ENCODE measurements at regions not wholly inside any gene's neighbourhood (a gene's known extent, or its start where the extent isn't known, plus 50 kb on each side); places are given as distances from the start of the nearest gene placed in this dataset.

DNA sequence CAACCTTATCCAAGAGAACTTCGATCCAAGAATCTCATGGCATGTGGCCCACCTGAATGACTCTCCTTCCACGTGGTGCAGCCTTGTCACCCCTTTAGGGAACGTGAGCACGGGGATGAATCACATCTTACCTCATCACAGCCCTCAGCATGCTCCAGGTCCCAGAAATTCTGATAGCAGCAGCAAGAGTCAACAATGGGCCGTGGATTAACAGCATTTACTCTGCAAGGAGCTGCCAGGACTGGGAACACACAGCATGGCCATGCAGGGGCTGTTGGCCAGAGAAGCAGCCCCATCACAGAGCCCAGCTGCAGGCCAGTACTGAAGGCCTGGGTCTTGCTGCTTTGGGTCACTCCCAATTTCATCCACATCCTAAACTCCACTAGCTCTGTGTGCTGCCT, 150.4 kb downstream of the C5orf15 start:
- Histone ChIP-seq H3K27ac (peak overlapping the region in 1 of 21 experiments; percentile 50), H3K4me3 (no peak overlapping the region)

GRCh38 chr5:133817456-133817855, 151.0 kb downstream of the C5orf15 start:
- Histone ChIP-seq H3K27ac (no peak overlapping the region), H3K4me3 (no peak overlapping the region)

DNA sequence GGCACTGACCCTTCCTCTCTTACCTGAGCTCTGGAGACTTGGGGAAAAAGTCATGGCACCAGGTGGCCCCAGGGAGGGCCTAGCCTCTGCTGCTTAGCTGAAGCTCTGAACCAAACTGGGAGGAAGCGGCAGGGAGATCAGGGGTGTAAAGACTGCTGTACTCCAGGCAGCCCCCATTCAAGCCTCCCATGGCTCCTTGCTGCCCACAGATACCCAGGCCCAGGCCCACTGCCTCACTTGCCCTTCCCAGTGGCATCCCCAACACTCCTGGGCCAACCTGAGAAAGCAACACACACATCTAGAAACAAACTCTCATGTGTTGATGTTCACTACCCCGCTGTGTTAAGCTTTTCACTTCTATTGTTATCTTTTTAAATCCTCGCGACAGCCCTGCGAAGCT, 151.6 kb downstream of the C5orf15 start:
- H3K27ac ChIP-seq: no peak overlapping the region
- H3K4me3 ChIP-seq: no peak overlapping the region

DNA sequence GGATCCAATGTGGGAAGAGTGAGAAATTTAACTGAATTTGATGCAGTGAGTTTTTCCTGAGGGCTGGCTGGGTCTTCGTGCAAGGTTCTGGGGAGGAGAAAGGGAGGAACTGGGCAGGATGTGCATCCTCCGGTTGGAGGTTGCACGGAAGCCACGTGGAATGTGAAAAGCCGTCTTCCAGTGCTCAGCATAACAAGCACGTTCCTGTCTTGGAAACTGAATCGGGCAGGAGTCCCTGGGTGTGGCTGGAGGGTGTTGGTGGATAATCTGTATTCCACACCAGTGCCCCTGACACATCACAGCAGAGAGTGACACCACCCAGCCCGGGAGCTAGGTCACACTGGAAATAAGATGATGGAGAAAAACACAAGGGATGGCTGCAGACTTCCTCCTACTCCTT, 154.3 kb downstream of the C5orf15 start:
- peak overlapping the region in 3 of 21 experiments; percentile 31 to 40 (median 35) for H3K27ac ChIP-seq
- H3K4me3 ChIP-seq: no peak overlapping the region

- H3K27ac ChIP-seq: no peak overlapping the region
- no peak overlapping the region for H3K4me3 ChIP-seq
Measured at GRCh38 chr5:133811168-133811567, 157.3 kb downstream of the C5orf15 start.

GRCh38 chr5:133809801-133810200, 158.6 kb downstream of the C5orf15 start:
- H3K27ac ChIP-seq: no peak overlapping the region
- H3K4me3 ChIP-seq: no peak overlapping the region

GRCh38 chr5:133807348-133807747, 161.1 kb downstream of the C5orf15 start:
- no peak overlapping the region for H3K27ac ChIP-seq
- H3K4me3 ChIP-seq: no peak overlapping the region

GRCh38 chr5:133806847-133807246, 161.6 kb downstream of the C5orf15 start:
- no peak overlapping the region for H3K4me3 ChIP-seq
- no peak overlapping the region for H3K27ac ChIP-seq

GRCh38 chr5:133801955-133802751, 166.3 kb downstream of the C5orf15 start:
- H3K27ac ChIP-seq: no peak overlapping the region

GRCh38 chr5:133801431-133801830, 167.0 kb downstream of the C5orf15 start:
- H3K4me3 ChIP-seq: no peak overlapping the region

More at GRCh38 chr5:133801955-133802751, 166.3 kb downstream of the C5orf15 start:
- no peak overlapping the region for H3K4me3 ChIP-seq

DNA sequence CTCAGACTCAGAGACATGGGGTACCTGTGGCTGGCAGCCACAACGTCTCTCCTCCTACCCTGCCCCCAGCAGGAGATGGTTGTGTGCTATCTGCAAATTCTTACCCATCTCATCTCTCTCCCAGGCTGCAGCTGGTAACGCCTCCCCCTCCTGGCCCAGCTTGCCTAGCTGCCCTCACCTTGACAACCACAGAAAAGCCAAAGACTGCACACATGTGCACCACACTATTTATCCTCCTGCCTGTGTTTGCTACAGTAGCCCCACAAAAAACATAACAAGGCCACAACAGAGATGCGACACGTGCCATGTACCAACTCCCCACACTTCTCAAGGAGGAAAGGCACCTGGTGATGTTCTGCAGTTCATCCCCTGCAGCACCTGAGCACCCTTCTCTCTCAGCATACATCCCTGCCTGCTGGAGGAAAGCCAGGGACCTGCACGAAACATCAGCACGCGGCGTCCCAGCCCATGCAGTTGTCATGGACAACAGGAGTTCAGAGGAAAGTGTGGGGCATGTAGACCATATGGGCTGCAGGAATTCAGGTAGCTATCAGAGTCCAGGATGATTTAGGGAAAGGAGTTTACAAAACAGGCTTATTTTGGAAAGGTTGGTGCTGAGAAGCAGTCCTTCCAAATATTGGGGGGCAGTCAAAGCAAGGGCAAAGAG, 168.7 kb downstream of the C5orf15 start:
- Histone ChIP-seq H3K27ac (no peak overlapping the region), H3K4me3 (no peak overlapping the region)

More at GRCh38 chr5:133801431-133801830, 167.0 kb downstream of the C5orf15 start:
- no peak overlapping the region for H3K27ac ChIP-seq

GRCh38 chr5:133797167-133797566, 171.3 kb downstream of the C5orf15 start:
- Histone ChIP-seq H3K27ac (no peak overlapping the region), H3K4me3 (no peak overlapping the region)

DNA sequence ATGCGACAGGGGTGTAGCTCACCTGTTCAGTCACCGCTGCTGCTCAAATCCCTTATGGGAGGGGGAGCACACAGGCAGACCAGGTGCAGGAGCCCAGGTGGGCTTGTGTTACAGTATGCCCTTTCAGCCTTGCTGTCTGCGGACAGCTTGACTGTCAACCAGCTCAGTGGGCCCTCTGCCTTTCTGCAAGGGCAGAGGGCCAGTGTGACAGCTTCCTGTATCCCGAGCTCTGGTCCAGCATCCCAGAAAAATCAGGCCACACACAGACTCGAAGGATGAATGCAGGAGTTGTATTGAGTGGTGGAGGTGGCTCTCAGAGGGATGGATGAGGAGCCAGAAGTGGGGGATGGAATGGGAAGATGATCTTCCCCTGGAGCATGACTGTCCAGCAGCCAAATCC, 172.2 kb downstream of the C5orf15 start:
- Histone ChIP-seq H3K4me3 (no peak overlapping the region), H3K27ac (no peak overlapping the region)

GRCh38 chr5:133794771-133795415, 173.5 kb downstream of the C5orf15 start:
- no peak overlapping the region for H3K4me3 ChIP-seq
- no peak overlapping the region for H3K27ac ChIP-seq

DNA sequence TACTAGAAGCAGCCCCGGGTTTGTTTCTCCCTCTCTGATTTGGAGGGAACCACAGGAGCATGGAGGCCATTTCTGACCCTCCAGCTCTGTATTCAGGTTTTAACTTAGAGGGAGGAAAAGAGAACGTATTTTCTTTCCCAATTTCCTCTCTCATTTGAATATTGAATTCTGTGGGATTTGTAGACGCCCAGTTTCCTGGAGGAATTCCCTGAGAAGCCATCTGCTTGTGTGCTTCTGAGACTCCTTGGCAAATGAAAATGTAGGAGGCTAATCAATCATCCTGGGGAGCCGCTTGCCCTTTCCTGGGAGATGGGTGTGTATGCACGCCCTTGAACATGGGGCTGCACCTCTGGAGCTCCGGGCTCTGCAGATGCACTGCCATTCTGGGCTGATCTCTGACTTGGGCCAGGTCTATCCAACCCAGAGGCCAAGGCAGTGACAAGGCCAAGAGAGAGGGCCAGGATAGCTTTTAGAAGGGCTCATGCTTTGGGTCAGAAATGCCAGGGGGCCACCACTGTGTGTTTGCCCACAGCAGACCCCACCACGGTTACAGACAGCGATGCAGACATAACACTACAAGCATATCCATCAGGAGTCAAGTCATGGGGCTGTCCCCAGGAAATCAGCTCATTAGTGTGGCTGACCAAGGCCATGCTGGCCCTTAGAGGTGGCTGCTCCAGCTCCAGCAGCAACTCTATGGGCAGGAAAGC, 174.5 kb downstream of the C5orf15 start:
- no peak overlapping the region for H3K4me3 ChIP-seq

GRCh38 chr5:133792655-133793054, 175.8 kb downstream of the C5orf15 start:
- no peak overlapping the region for H3K4me3 ChIP-seq
- no peak overlapping the region for H3K27ac ChIP-seq

More for the DNA sequence above, 174.5 kb downstream of the C5orf15 start:
- H3K27ac ChIP-seq: no peak overlapping the region

- H3K4me3 ChIP-seq: no peak overlapping the region
- no peak overlapping the region for H3K27ac ChIP-seq
Measured at GRCh38 chr5:133792024-133792423, 176.4 kb downstream of the C5orf15 start.

DNA sequence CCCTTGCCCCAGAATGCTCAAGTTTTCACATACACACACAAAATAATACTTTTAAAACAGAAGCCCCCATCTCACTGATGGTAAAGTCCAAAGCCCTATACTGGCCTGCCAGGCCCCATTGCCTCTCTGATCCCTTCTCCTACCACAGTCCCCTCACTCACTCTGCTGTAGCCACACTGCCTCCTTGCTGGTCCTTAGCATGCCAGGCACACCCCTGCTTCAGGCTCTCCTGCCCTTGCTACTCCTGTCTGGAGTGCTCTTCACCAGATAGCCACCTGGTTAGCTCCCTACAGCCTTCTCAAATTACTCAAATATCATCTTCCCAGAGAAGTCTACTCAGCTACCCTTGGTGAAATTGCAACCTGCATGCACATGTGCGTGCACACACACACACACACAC, 177.5 kb downstream of the C5orf15 start:
- Histone ChIP-seq H3K27ac (no peak overlapping the region), H3K4me3 (no peak overlapping the region)

GRCh38 chr5:133789428-133789827, 177.1 kb upstream of the FSTL4 start:
- Histone ChIP-seq H3K27ac (no peak overlapping the region), H3K4me3 (no peak overlapping the region)

GRCh38 chr5:133788121-133788520, 175.8 kb upstream of the FSTL4 start:
- Histone ChIP-seq H3K27ac (no peak overlapping the region), H3K4me3 (no peak overlapping the region)
